ENCODE measurements at regions not wholly inside any gene's neighbourhood (a gene's known extent, or its start where the extent isn't known, plus 50 kb on each side); places are given as distances from the start of the nearest gene placed in this dataset.
"Not testable (repeated sequence)": the region's sequence is repeated elsewhere in the genome, so short reads cannot be mapped to it uniquely, and the experiment has no call there.

- no peak for DNase-seq (ENCODE audit: low spot score)
Measured at GRCh38 chr5:36390640-36391039, 88.9 kb upstream of the RANBP3L start.

GRCh38 chr5:36392186-36392585 is 90.5 kb upstream of the RANBP3L start:
- no peak for DNase-seq (ENCODE audit: low spot score)

- DNase-seq (ENCODE audit: low spot score) = no peak
Measured at GRCh38 chr5:36392818-36393217, 91.1 kb upstream of the RANBP3L start.

GRCh38 chr5:36393656-36394428 is 92.1 kb upstream of the RANBP3L start:
- no peak for DNase-seq (ENCODE audit: low spot score)

GRCh38 chr5:36395260-36395659 is 93.6 kb upstream of the RANBP3L start:
- no peak for DNase-seq (ENCODE audit: low spot score)

GRCh38 chr5:36395947-36396346 is 94.2 kb upstream of the RANBP3L start:
- not testable (repeated sequence) for DNase-seq (ENCODE audit: low spot score)

GRCh38 chr5:36396640-36397039 is 94.9 kb upstream of the RANBP3L start:
- no peak for DNase-seq (ENCODE audit: low spot score)

GRCh38 chr5:36397901-36398536 is 96.3 kb upstream of the RANBP3L start:
- DNase-seq (ENCODE audit: low spot score) = peak; percentile 39

GRCh38 chr5:36402512-36402906 is 100.8 kb upstream of the RANBP3L start:
- no peak for DNase-seq (ENCODE audit: low spot score)

GRCh38 chr5:36403632-36404311 is 102.1 kb upstream of the RANBP3L start:
- DNase-seq (ENCODE audit: low spot score) = no peak

GRCh38 chr5:36406023-36406422 is 104.3 kb upstream of the RANBP3L start:
- DNase-seq (ENCODE audit: low spot score) = no peak

- no peak for DNase-seq (ENCODE audit: low spot score)
Measured at GRCh38 chr5:36407396-36407795, 105.7 kb upstream of the RANBP3L start.

- not testable (repeated sequence) for DNase-seq (ENCODE audit: low spot score)
Measured at GRCh38 chr5:36409711-36410110, 108.0 kb upstream of the RANBP3L start.

- DNase-seq (ENCODE audit: low spot score) = not testable (repeated sequence)
Measured at GRCh38 chr5:36410672-36411071, 109.0 kb upstream of the RANBP3L start.

- DNase-seq (ENCODE audit: low spot score) = peak; percentile 72
Measured at GRCh38 chr5:36414869-36415282, 113.2 kb upstream of the RANBP3L start.

- no peak for DNase-seq (ENCODE audit: low spot score)
Measured at GRCh38 chr5:36416605-36417004, 114.9 kb upstream of the RANBP3L start.

GRCh38 chr5:36417221-36417620 is 115.5 kb upstream of the RANBP3L start:
- peak; percentile 26 for DNase-seq (ENCODE audit: low spot score)

- peak; percentile 15 for DNase-seq (ENCODE audit: low spot score)
Measured at GRCh38 chr5:36417668-36418067, 116.0 kb upstream of the RANBP3L start.

- DNase-seq (ENCODE audit: low spot score) = no peak
Measured at GRCh38 chr5:36418152-36418979, 116.7 kb upstream of the RANBP3L start.

GRCh38 chr5:36421256-36421655 is 119.6 kb upstream of the RANBP3L start:
- no peak for DNase-seq (ENCODE audit: low spot score)

GRCh38 chr5:36422952-36423351 is 121.2 kb upstream of the RANBP3L start:
- peak; percentile 87 for DNase-seq (ENCODE audit: low spot score)
